HUES48 (cell line): ENCODE measurements at regions not wholly inside any gene's neighbourhood (a gene's known extent, or its start where the extent isn't known, plus 50 kb on each side); places are given as distances from the start of the nearest gene placed in this dataset.

Experiments used
- H3K27ac ChIP-seq: one replicate; pipeline ENCODE4 v1.7.0; 2013; ENCODE audit warnings: low read depth, low read length, inconsistent platforms
- H3K27me3 ChIP-seq: 2 replicates; pipeline ENCODE4 v1.6.1; 2013; ENCODE audit warnings: mild to moderate bottlenecking, low read length; ENCODE audit not compliant: control insufficient read depth, insufficient read depth
- H3K36me3 ChIP-seq: 2 replicates; pipeline ENCODE4 v1.6.1; 2013; ENCODE audit warnings: low read length; ENCODE audit not compliant: control insufficient read depth, insufficient read depth
- H3K4me1 ChIP-seq: 2 replicates; pipeline ENCODE4 v1.6.1; 2013; ENCODE audit warnings: mild to moderate bottlenecking, low read length; ENCODE audit not compliant: control insufficient read depth, insufficient read depth
- H3K4me3 ChIP-seq: 2 replicates; pipeline ENCODE4 v1.5.1; 2013; ENCODE audit warnings: mild to moderate bottlenecking, low read depth, low read length
- H3K9ac ChIP-seq: 2 replicates; pipeline ENCODE4 v1.6.1; 2013; ENCODE audit warnings: mild to moderate bottlenecking, low read depth, low read length, moderate library complexity
- H3K9me3 ChIP-seq: 2 replicates; pipeline ENCODE4 v1.6.1; 2013; ENCODE audit warnings: low read length; ENCODE audit not compliant: control insufficient read depth, insufficient read depth

DNA sequence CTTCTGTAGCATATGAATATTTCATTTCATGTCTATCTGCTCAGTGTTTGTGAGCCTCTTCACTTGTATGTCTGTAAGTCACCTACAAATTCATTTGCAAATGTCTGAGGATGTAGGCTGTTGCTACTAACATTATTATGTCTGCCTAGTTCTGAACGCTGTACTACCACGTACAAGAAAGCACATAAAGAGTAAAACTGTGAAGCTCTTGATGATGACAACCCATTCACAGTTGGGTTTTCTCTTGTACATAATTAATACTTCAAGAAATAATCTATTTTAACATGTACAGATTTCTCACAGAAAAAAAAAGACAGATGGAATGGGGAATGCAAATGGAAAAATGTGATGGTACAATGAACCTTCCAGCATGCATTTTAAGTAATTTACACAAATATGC lies 64.3 kb upstream of the CPNE8 start:
- Histone ChIP-seq H3K27ac (no peak overlapping the region), H3K27me3 (no peaks in the 10 kb centered on the region), H3K9me3 (peaks cover 7% of the 10 kb centered on the region; the same call in 1 of the 2 replicates), H3K36me3 (no peaks in the 10 kb centered on the region), H3K4me3 (no peak overlapping the region), H3K4me1 (no peaks in the 10 kb centered on the region), H3K9ac (no peak overlapping the region)

DNA sequence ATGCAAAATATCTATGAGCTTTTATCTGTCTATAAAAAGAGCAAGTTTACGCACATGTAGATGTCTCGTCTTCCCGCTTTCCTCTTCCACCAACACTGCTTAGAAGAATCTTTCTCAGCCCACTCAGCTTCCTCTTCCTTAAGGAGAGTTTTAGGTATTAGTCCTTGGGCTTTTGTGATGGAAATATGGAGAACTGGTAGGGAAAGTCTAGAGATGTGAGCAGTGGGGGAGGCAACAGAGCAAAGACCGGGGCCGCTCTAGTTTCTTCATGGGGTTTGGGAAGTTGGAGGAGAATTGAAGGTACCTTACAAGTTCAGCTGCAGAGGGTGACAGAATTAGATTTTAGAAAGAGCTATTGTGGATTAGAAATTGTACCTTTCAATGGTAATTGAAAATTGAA lies 56.3 kb upstream of the CPNE8 start:
- H3K27ac ChIP-seq = peak overlapping the region; percentile 18
- H3K4me3 ChIP-seq = peak overlapping the region; percentile 39
- no peaks in the 10 kb centered on the region for H3K36me3 ChIP-seq
- H3K27me3 ChIP-seq = no peaks in the 10 kb centered on the region
- peaks cover 18% of the 10 kb centered on the region for H3K4me1 ChIP-seq
- H3K9ac ChIP-seq = no peak overlapping the region
- no peaks in the 10 kb centered on the region for H3K9me3 ChIP-seq

DNA sequence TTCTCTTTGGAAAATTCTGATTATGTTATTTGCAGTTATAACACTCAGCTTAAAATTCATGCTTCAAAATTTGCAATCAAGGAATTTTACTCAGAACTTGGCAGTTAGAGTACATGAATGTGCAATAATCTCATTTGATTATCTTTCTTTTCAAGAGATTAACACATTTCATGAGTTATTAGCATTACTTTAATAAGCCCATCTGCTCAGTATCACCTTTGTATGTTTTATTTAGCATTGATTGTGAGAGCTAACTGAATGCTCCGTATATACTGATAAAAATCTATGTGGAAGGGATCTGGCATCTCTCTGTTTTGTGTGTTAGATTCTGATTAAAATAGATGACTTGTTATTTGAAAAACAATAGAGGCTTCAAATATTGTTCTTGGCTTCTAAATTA lies 55.6 kb upstream of the CPNE8 start:
- Histone ChIP-seq H3K27ac (peak overlapping the region; percentile 18), H3K4me1 (peaks cover 18% of the 10 kb centered on the region)

DNA sequence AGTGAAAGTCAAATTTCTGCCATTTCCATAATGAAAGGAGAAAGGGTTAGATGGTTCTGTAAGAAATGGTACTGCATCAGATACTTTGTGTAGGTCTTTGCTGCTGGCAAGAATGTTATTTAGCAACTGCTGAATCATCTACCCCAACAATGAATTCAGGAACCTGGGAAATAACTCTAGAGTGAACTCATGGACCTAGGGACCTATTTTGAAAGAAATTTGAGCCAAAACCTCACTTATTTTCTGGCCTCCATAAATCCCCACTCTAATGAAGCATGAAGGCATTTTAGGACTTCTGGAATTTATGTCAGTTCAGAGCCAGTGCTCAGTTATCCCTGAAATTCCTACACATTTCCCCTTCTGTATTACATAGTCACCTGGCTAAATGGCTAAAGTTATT lies 50.9 kb upstream of the CPNE8 start:
- Histone ChIP-seq H3K4me1 (peaks cover 5% of the 10 kb centered on the region), H3K9ac (no peak overlapping the region), H3K27me3 (no peaks in the 10 kb centered on the region), H3K36me3 (no peaks in the 10 kb centered on the region), H3K27ac (no peak overlapping the region), H3K9me3 (no peaks in the 10 kb centered on the region), H3K4me3 (no peak overlapping the region)

More for the DNA sequence above, 55.6 kb upstream of the CPNE8 start:
- Histone ChIP-seq H3K4me3 (no peak overlapping the region), H3K9ac (no peak overlapping the region), H3K27me3 (no peaks in the 10 kb centered on the region), H3K36me3 (no peaks in the 10 kb centered on the region), H3K9me3 (no peaks in the 10 kb centered on the region)
